ENCODE measurements at regions not wholly inside any gene's neighbourhood (a gene's known extent, or its start where the extent isn't known, plus 50 kb on each side); places are given as distances from the start of the nearest gene placed in this dataset.

DNA sequence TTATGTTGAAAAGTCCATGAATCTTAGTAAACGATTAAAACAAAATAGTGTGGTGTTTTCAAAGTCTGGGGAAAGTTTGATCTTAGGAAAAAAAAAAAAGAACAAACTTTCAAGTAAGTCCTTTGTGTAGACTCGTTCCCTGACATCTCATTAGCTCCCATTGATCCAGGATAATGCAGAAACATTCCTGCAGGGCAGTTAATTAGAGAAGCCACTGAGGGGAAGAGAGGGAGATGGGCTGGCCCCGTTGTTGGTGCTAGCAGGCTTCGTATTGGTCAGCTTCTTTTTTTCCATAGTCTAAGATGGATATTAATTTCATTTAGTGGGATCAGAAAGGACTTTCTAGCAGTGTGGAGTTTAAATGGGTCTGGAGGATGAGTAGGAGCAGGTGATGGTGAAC is 340.2 kb downstream of the DRD1 start:
- DNase-seq, result no peak

DNA sequence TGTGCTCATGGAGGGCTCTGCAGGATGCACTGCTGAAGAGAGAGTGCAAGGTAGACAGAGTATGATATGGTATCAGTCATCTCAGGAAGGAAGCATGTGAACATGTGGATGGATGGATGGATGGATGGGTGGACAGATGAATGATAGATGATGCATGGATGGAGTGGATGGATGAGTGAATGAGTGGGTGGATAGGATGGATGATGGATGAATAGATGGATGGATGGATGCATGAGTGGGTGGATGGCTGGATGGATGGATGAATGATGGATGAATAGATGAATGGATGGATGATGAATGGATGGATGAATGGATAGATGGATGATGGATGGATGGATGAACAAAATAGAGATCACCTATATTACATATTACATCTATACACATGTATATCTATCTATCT is 341.3 kb downstream of the DRD1 start:
- DNase-seq, result no peak

DNA sequence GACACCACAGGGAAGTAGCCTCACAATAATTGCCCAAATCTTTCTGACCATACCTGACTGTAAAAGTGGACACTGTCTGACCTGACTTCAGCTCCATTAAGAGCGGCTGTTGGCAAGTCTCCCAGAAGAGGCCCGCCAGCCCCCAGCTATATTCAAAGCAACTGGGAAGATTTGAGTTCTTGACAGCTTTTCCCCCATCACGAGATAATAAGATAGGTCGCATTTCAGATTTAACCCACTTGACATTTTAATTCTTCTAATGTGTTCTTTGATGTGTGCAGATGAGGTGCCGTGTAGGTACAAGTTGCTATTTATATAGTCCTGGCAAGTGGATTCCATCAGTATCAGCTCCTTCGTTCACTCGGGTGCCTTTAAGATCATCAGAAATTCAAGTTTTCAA is 345.7 kb downstream of the DRD1 start:
- no peak for DNase-seq

DNA sequence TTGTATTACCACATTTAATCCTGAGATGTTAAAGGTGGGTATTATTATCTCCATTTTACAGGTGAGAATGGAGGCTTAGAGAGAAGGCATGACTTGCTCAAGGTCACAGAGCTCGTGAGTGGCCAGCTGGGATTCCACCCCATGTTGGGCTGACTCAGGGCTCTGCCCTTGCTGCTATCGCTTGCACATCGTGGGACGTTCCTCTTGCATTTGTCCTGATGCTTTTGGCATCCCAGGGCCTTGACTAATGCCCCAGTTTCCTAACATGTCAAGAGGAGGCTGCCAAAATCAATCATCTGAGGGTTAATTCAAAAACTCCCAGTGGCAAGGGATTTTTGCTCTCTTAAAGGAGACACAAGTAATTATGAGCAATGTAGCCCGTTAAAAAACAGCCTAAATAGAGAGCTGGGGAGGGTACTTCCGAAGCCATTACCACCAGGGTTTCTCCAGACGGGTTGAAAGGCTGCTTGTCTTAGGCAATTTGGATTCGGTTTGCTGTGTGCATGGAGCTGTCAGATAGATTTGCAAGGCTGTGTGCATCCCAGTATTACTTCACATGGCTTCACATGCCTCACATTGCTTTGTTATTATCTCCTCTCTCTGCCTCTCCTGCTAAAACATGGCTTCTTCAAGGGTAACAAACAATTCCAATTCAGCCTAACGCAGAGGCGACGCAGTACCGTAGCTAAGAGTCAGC is 347.4 kb downstream of the DRD1 start:
- no peak for DNase-seq

DNA sequence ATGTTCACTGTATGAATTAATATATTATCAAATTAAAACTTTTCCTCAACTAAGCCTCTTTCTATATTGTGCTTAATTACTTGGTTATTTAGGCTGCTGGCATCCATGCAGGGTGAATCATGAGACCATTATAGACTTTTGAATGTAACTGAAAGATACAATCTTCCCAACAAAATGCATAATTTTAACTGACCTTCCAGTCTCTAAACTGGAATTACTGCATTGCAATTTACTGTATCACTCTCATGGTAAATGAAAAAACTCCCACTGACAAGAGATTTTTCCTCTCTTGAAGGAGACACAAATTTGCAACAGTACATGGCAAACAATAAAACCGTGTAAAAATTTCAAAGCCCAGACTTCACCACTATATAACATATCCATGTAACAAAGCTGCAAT is 349.5 kb downstream of the DRD1 start:
- DNase-seq, result no peak

DNA sequence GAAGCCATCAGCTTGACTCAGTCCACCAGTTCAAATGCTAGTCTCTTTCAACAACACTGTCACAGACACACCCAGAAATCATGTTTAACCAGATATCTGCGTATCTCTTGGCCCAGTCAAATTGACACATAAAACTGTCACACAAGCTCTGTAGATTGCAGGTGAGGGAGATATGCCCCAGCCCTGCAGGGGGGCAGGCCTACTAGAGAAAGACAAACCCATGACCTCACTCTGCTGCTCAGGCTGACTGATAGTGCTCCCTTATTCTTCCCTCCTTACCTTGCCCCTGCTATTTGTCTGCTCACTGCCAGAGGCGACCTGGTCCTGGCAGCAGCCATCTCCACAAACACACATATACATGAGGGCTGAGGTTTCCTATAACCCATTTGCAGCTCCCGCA is 351.3 kb downstream of the DRD1 start:
- no peak for DNase-seq

DNA sequence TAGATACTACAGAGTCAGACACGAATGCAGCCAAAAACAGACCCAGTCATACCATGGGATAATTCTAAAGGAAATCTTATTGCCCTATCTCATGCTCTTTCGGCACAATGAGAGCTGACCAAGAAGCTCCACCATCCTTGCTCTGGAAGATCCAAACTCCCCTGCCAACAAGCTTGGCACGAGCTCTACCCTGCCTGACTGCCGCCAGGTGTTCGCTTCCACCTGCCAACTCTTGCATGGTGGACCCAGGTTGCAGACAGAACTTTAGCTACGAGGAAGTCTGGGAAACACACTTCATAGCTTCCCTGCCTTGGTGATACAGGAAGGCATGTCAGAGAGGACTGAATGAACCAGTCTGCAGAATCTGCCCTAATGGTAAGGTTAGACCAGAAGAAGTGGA is 355.0 kb downstream of the DRD1 start:
- no peak for DNase-seq

DNA sequence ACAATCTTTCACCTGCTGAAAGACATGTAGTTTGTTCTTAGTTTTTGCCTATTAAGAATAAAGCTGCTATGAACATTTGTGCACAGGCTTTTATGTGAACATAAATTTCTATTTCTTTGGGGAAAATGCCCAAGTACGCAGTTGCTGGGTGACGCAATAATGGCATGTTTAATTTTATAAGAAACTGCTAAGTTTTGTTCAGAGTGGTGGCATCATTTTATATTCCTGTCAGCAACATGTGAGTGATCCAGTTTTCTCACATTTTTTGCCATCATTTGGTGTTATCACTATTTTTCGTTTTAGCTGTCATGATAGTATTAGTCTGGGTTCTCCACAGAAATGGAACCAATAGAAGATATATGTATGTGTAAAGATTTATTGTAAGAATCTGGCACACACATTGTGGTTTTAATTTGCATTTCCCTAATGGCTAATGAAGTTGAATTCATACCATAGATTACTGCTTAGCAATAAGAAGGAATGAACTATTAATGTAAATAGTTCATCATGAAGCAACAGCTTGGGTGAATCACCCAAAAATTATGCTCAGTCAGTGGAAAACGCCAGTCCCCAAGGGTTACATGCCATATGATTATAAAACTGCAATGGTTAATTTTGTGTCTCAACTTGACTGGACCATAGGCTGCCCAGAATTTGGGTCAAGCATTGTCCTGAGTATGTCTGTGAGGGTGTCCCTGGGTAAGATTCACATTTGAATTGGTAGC is 358.6 kb downstream of the MSX2 start:
- DNase-seq, result no peak

DNA sequence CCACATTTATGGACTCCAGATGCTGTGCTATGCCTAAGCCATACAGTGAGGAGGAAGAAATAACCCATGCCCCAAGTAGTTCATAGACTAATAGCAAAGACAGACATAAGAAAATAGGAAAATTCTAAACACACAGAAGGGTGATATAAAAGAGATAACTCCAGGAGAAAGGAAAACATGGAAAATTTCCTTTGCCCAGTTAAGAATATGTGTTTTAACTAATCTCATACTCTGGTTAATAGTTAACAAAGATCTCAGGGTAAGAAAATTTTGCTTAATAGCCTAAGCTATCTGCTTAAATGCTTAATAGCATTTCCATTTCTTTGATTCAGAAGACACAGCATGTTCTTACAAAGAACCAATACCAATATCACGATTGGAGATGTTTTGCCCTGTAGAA is 358.0 kb downstream of the MSX2 start:
- no peak for DNase-seq

DNA sequence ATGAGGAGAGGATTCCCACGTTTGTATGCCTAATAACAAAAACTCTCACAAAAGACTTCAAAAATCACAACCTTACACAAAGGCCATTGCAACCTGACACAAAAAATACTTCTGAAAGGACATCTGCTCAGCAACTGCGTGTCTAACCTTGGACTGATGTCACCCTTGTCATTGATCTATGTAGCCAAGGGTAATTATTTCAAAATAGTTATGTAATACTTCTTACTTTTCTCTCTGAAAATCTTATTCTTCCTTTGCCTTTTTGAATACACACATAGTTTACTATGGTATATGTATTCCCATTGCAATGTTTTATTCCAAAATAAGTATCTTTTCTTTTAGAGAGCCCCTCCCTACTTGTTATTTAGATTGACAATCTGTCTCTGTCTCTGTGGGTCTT is 355.3 kb downstream of the MSX2 start:
- no peak for DNase-seq

DNA sequence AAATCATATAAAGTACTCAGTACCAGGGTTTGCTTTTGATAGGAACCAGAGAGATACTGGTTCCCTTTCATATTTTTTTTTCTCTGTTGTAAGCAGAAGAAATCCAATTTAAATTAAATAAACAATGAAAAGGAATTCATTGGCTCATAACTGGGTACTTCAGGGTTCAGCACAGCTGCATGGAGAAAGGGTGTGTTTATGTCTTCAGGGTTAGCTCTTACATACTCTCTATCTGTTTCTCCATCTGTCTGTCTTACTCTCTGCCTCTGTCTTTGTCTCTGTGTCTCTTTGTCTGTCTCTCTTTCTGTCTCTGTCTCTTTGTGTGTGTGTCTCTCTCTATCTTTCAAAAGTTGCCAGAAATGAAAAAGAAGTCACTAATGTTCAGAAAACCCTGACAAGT is 345.9 kb downstream of the MSX2 start:
- no peak for DNase-seq

DNA sequence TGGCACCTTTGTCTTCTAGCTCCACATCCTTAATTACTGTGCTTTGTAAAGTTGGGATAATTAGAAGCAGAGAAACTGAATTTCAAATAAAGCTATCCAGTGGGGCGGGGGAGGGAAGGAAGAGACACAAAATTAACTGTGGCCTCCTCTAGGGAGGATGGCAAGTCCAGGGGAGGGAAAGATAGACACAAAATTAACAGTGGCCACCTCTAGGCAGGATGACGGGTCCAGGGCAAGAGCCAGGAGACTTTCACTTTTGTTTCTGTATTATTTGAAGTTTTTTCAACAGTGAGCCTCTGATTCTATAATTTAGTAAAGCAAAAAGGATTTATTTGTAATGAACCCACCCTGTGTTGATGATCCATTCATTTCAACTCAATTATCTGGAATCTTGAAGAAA is 335.9 kb downstream of the MSX2 start:
- DNase-seq, result no peak

DNA sequence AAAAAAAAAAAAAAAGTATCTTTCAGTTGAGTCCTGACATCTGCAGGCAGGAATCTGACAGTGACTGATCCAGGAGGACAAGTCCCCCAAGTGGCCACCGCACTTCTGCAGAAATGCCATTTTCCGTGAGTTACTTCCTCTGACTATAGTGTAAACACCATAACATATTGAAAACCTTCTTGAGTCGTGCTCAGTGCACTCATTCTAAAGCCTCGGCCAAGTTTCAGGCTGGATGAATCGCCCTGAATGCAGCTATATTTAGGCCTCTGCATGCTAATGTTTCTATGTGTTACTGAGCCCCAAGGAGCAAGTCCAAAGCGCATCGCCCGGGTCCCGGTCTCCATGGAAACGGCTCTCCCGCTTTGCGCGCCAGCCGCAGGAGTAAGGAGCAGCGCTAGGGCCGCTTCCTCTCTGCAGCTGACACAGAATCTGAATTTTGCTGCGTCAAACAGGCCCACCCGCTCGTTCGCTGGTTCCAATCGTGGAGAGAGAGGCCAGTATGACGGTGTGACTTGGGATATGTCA is 335.4 kb downstream of the MSX2 start:
- DNase-seq, result peak; percentile 19 to 28

DNA sequence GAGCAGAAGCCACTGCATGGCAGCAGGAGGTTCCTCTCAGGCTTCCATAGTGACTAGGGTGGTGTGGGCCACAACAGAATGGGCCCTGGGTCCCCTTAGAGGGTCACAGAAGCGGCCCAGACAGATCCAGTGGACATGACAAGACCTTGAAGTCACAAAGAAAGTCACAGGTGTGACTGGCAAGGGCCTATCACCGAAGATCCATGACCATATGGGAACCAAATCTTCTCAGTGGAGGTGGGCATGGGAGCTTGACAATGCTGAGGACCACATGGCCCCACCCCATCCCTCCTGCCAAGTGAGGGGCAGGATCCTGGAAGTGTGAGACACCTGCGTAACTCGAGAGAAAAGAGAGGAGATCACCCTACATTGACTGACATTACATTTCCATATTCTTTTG is 332.4 kb downstream of the MSX2 start:
- no peak for DNase-seq

DNA sequence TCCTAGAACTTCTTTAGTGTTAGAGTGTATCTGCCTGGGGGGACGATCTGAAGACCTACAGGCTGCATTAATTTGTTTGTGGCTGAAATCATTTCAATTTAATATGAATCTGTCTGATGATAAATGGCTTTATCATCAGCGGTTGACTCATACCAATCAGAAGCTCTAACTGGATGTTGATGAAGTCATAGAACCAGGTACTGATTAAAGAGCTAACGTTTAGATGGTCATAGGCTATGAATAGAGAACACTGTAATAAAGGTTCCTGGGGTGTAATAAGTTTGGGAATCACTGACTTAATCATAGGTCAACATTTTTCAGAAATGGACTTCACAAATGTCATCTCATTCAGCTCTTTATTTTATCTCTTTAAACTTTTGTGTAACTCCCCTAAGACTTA is 329.9 kb downstream of the MSX2 start:
- DNase-seq, result no peak

DNA sequence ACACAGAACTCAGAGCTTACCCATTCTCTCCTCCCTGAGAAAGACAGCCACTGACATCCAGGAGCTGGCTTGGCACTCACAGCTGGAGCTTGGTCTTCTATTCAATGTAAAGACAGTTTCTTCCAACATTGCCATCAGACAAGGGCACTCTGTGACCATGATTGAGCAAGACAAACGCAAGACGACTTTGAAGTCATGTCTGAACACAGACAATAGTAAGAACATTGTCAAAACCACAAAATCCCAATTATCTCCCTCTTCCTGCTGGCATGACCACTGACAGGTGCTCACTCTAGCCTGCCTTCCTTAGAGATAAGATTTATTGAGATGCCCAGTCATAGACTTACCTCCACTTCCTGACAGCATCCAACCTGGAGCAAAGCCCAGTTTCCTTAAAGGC is 328.0 kb downstream of the MSX2 start:
- DNase-seq, result no peak

DNA sequence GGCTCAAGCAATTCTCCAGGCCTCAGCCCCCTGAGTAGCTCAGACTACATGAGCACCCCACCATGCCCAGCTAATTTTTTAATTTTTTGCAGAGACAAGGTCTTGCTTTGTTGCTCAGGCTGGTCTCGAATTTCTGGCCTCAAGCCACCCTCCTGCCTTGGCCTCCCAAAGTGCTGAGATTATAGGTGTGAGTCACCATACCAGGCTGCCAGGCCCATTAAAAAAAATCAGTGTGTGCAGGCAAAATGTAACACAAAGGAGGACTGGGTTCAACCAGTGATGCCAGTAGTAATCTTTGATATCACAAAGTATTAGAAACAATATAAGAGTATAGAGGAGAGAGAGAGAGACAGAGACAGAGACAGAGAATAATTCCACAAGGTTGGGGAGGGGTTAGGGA is 322.7 kb downstream of the MSX2 start:
- DNase-seq, result no peak

DNA sequence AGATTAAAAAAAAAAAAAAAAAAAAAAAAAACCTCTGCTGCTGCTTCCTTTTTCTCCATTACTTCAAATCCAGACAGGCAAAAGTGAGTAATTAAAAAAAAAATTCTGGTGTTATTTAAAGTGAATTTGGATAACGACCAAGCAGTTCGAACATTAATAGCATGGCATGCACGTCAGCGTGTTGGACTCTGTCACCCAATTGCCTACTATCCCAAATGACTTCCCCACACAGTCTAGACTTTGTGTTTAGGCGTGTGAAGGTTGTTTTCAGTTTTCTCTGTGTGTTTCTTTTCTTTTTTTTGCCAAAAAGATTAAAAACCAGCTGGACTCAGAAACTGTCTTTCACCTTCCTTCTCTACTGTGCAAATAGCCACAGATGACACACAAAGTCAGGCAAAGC is 321.4 kb downstream of the MSX2 start:
- DNase-seq, result no peak

DNA sequence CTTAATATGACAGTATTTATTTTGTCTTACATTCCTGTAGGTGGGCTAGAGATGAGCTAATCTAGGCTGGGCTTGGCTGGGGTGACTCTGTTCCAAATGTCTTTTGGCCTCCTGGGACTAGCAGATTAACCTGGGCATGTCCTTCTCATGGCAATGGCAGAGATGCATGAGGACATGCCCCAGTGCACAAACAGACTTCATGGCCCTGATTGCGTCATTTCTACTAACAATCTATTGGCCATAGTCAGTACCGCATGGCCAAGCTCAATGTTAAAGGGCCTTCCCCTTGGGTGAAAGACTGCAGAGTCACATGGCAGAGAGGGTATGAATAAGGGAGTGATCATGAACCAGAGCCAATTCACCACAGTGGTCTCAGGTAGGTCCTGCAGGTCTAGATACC is 313.4 kb downstream of the MSX2 start:
- DNase-seq, result no peak

DNA sequence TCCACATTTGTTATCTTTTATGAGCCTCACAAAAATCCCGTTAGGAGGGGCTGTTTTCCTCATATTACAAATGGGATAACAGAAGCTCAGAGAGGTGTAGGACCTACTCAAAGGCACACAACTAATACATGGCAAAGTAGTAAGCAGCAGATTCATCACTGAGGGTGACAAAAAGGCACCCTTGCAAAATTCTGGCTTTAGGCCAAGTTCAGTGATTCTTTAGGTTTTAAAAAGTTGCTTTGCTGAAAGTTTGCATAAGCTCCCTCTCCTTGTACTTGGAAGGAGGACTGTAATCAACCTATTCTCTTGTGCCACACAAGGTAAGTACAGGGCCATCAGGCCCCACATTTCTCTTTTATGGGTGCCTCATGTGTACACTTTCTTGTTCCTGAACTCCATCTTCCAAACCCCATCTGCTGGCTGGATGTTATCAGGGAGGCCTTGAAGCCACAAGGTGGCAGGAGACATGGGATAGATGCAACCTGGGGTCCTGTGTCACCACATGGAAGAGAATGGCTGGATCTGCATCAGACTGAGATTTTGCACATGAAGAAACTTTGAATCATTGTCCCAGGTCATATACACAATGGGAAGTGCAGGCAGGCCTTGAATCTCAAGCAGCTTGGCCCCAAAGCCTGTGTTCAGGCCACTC is 311.6 kb downstream of the MSX2 start:
- no peak for DNase-seq

DNA sequence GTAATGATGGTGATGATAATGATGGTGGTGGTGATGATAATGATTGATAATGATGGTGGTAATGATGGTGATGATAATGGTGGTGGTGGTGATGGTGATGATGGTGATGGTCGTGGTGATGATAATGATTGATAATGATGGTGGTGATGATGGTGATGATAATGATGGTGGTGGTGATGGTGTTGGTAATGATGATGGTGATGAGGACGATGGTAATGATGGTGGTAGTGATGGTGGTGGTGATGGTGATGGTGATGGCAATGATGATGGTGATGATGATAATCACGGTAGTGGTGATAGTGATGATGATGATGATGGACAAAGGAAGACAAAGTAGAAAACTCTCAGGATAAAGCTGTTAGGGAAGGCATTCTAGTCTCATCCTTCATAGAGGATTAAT is 310.5 kb downstream of the MSX2 start:
- DNase-seq, result no peak

DNA sequence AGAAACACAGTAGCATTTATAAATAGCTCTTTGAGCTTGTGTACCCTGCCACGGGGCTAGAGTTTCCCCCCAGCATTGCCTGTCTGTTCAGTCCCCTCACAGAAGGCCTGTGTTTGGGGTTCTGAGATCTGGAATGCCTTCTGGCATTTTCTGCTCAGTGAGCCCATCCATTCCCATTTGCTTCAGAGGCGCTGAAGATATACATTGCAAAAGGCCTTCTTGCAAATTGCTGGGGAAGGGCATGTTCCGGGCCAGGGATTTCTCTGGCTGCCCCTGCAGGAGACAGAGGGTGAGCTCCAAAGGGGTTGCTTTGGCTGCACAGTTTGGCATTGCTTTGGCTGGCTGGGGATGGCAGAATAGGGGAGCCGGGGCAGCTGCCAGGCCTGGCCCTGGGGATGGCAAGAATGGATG is 308.4 kb downstream of the MSX2 start:
- no peak for DNase-seq

DNA sequence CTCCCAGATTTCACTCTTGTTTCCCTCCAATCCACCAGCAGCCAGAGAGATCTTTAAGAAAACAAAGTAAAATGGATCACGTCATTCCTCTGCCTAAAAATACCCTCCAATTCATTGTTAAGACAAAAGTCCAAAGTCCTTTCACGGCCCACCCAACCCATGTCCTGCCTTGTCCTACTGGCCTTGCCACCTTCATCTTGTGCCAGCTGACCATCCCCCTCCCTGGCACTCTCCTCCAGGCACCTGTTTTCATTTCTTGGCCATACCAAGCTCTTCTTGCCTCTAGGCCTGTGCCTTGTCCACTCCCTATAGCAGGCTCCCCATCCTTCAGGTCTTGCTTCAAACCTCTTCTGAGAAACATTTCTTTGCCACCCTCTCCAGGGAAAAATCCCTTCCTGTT is 307.6 kb downstream of the MSX2 start:
- no peak for DNase-seq

DNA sequence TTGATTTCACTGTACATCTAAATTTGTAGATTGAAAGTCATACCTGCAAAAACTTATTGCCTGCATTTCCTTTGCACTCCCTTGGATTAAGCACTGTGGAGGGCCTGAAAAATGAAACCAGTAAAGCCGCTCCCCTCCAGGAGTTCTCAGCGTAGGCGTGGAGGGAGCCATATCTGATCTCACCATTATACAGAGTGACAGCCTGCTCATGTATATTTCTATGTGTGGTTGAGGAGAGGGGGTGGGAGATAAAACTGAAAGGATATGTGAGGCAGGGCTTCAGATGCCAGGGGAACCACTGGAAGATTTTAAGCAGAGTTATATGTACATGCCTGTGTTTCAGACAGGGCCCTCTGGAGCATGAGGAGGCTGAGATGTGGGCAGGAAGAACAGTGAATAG is 303.0 kb downstream of the MSX2 start:
- DNase-seq, result no peak
